Brain microvascular endothelial cell (primary cell): ENCODE measurements at regions not wholly inside any gene's neighbourhood (a gene's known extent, or its start where the extent isn't known, plus 50 kb on each side); places are given as distances from the start of the nearest gene placed in this dataset.

Source experiments
- DNase-seq: peaks from one replicate; pipeline ENCODE4 v3.0.0-alpha.2; 2020
- H3K27ac ChIP-seq: fragments of 250-450 bp; sonication (Bioruptor Pico); 2 replicates; pipeline ENCODE4 v1.5.1; 2020; ENCODE audit warnings: mild to moderate bottlenecking, moderate library complexity
- H3K27me3 ChIP-seq: fragments of 250-450 bp; sonication (Bioruptor Pico); replicated peaks from 2 replicates; pipeline ENCODE4 v1.5.1; 2020; ENCODE audit warnings: mild to moderate bottlenecking
- H3K36me3 ChIP-seq: fragments of 250-450 bp; sonication (Bioruptor Pico); replicated peaks from 2 replicates; pipeline ENCODE4 v1.5.1; 2020; ENCODE audit warnings: mild to moderate bottlenecking
- H3K4me3 ChIP-seq: 2 replicates; pipeline ENCODE4 v1.5.1; 2011; ENCODE audit warnings: low read depth, mild to moderate bottlenecking, control low read depth, low read length, moderate library complexity
- in situ Hi-C: cut with HindIII; loops from 2 replicates; pipeline ENCODE4 v1.10.0; 2017; ENCODE audit warnings: low sequenced_read_pairs, low pct_ligation_motif_present
- TF ChIP-seq, protein P1 (sequence below): IDR thresholded peaks from 2 replicates; pipeline ENCODE4 v1.5.1; 2011; ENCODE audit warnings: low read depth, mild to moderate bottlenecking, moderate library complexity, low read length, control low read depth, inconsistent platforms; ENCODE audit errors: missing control alignments

DNA sequence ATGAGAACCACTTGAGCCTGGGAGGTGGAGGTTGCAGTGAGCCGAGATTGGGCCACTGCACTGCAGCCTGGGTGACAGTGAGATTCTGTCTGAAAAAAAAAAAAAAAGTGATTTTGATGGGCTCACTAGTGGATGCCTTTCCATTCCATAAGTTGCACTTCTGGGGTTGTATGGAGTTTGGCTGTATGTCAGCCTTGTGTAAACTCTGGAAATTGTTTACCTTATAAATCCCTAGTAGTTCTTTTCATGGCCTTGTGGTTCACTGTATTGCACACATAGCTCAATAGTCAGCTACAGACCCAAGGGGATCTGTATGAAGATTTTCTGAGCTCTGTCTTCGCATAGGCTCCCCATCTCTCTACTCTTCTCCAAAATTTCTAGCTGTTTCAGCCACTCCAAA is 131.9 kb downstream of the SOX11 start:
- Histone ChIP-seq H3K4me3 (no peak overlapping the region), H3K27ac (no peak overlapping the region), H3K36me3 (no peaks in the 10 kb centered on the region), H3K27me3 (no peaks in the 10 kb centered on the region)
- TF ChIP-seq, protein P1, sequence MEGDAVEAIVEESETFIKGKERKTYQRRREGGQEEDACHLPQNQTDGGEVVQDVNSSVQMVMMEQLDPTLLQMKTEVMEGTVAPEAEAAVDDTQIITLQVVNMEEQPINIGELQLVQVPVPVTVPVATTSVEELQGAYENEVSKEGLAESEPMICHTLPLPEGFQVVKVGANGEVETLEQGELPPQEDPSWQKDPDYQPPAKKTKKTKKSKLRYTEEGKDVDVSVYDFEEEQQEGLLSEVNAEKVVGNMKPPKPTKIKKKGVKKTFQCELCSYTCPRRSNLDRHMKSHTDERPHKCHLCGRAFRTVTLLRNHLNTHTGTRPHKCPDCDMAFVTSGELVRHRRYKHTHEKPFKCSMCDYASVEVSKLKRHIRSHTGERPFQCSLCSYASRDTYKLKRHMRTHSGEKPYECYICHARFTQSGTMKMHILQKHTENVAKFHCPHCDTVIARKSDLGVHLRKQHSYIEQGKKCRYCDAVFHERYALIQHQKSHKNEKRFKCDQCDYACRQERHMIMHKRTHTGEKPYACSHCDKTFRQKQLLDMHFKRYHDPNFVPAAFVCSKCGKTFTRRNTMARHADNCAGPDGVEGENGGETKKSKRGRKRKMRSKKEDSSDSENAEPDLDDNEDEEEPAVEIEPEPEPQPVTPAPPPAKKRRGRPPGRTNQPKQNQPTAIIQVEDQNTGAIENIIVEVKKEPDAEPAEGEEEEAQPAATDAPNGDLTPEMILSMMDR: no peak
- no peak for DNase-seq
- in situ Hi-C loops: no loop called here

DNA sequence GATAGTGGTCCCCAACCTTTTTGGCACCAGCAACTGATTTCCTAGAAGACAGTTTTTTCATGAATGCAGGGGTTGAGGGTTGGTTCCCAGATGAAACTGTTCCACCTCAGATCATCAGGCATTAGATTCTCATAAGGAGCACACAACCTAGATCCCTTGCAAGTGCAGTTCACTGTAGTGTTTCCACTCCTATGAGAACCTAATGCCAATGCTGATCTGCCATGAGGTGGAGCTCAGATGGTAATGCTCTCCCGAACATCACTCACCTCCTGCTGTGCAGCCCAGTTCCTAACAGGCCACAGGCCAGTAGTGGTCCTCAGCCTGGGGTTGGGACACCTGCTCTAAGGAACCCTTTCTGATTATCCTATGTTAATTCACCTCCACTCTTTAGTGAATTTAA is 133.5 kb downstream of the SOX11 start:
- Histone ChIP-seq H3K4me3 (no peak overlapping the region), H3K27me3 (no peaks in the 10 kb centered on the region), H3K36me3 (no peaks in the 10 kb centered on the region), H3K27ac (no peak overlapping the region)
- TF ChIP-seq, protein P1: no peak
- in situ Hi-C loops: no loop called here
- no peak for DNase-seq

DNA sequence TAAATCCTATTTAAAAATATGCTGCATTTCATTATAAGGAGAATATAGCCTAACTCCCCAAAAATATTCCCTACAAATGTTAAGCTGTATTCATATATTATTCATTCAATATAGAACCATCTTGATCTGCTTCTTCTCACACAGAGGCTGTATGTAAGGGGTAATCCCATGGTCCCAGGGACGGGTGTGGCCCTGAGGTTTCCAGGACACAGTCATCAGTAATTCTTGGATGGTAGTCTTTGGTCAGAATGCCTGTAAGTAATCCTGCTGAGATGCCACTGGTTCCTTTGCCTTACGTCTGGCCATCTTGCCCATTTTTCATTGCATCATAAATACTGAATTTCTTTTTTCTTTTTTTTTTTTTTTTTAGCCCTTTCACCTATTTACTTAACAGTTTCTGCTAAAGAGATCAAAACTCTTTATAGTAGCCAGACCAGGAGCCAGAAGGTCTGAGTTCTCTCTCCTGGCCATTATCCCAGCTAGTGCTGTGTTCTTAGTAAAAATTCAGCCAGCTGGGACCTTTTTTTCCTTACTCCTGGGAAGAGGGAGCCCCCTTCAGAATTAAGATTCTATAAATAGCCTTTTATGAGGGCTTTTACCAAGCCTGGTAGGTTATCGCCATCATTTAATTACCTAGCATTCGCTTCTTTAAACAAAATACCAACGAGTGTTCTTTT is 134.9 kb downstream of the SOX11 start:
- Histone ChIP-seq H3K4me3 (no peak overlapping the region), H3K36me3 (no peaks in the 10 kb centered on the region), H3K27ac (no peak overlapping the region), H3K27me3 (no peaks in the 10 kb centered on the region)
- TF ChIP-seq, protein P1: no peak
- in situ Hi-C loops: no loop called here
- no peak for DNase-seq

DNA sequence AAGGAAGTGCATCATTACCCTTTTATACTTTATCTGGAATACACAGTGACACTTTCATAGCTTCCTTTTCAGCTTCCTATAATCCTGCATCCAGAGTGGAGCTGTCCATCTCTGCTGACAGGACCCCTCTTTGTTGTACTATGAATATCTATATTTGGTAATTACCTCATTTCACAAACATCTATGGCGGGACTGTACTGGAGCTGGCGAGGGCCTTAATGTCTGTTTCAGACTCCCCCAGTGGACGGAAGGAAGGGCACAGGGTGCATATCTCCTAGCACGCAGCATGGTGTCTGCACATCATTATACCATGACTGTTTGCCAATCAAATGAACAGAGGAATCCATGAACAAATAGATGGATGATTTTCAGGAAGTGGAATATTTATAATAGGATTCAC is 142.3 kb downstream of the SOX11 start:
- DNase-seq: peak; percentile 15
- Histone ChIP-seq H3K36me3 (no peaks in the 10 kb centered on the region), H3K27me3 (no peaks in the 10 kb centered on the region), H3K27ac (no peak overlapping the region), H3K4me3 (no peak overlapping the region)
- in situ Hi-C loops: no loop called here
- TF ChIP-seq, protein P1: no peak

DNA sequence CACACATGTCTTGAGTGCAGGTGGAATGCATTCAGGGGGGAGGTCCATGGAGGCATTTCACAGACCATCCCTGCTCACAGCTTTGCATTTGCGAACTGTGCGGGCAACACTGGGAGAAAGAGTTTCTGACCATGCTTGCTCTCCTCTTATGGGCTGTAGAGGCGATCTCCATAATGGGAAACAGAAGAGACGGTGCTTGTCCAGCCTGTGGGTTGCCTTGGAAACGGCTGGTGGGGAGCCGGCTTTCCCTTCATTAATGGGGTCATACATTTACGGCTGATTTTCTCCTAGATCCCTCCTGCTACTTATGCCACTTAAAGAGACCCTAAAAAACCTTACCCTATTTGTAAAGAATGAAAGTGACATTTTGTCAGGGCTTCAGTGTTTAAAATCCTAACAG is 147.4 kb downstream of the SOX11 start:
- Histone ChIP-seq H3K27ac (no peak overlapping the region), H3K4me3 (no peak overlapping the region), H3K27me3 (no peaks in the 10 kb centered on the region), H3K36me3 (no peaks in the 10 kb centered on the region)
- TF ChIP-seq, protein P1: no peak
- in situ Hi-C loops: no loop called here
- no peak for DNase-seq

DNA sequence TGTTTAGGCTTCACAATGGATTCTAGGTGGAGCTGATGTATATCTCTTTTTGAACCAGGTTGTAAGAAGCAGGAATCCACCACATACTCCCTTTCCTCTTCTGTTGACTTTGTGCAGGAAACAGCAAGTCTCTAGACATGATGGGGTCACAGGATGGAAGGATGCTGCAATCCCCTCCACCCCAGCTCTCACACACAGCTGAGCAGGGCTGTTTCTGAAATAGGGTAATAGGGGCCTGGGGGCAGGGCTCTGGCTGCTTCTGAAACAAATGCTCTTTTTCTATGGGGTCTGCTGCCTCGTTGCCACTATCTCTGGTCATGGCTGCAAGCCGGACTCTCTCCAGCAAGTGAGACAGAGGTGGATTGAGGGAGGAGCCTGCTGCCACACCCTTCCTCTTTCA is 148.9 kb downstream of the SOX11 start:
- DNase-seq: no peak
- TF ChIP-seq, protein P1: no peak
- Histone ChIP-seq H3K27me3 (no peaks in the 10 kb centered on the region), H3K4me3 (no peak overlapping the region), H3K36me3 (no peaks in the 10 kb centered on the region), H3K27ac (no peak overlapping the region)
- in situ Hi-C loops: no loop called here
